ENCODE measurements at regions not wholly inside any gene's neighbourhood (a gene's known extent, or its start where the extent isn't known, plus 50 kb on each side); places are given as distances from the start of the nearest gene placed in this dataset.

GRCh38 chr14:53621433-53621832, 335.2 kb downstream of the BMP4 start:
- TF ChIP-seq POLR2A (IDR thresholded peaks at IDR 0.05) (no peak), CTCF (IDR thresholded peaks at IDR 0.05) (no peak)

Measured in thyroid gland (tissue), 4 donors.